ENCODE measurements at regions not wholly inside any gene's neighbourhood (a gene's known extent, or its start where the extent isn't known, plus 50 kb on each side); places are given as distances from the start of the nearest gene placed in this dataset.
"Not testable (repeated sequence)": the region's sequence is repeated elsewhere in the genome, so short reads cannot be mapped to it uniquely, and the experiment has no call there.

- ChIA-PET POLR2A (no interaction called here), RAD21 (ENCODE audit: low non-redundant PET in 1 of 2, low total read pairs in 2 of 2, uncharacterized antibody in 2 of 2, unreplicated experiment in 2 of 2) (no interaction called here), CTCF (no interaction called here)
- no peak for TF ChIP-seq REST (IDR thresholded peaks at IDR 0.05; ENCODE audit: low read depth)
- no peak for TF ChIP-seq ZNF274 (IDR thresholded peaks at IDR 0.05; ENCODE audit: low read depth, low read length)
- TF ChIP-seq POLR2A (IDR thresholded peaks at IDR 0.05; ENCODE audit: borderline replicate concordance, extremely low read depth, insufficient read depth, insufficient read length) = no peak
- TF ChIP-seq ZBTB33 (IDR thresholded peaks at IDR 0.05; ENCODE audit: extremely low read depth, insufficient replicate concordance, low read length) = no peak
- TF ChIP-seq MAX (IDR thresholded peaks at IDR 0.05) = no peak
- TF ChIP-seq YY1 (IDR thresholded peaks at IDR 0.05; ENCODE audit: extremely low read depth, insufficient replicate concordance, low read depth, low read length) = no peak
- no peaks in the 10 kb centered on the region for H3K4me1 ChIP-seq (ENCODE audit: control insufficient read depth in 1 of 2, insufficient read depth in 2 of 2, low read length in 2 of 2)
- H3K4me3 ChIP-seq (replicated peaks in 1 of 2; ENCODE audit: low read depth in 1 of 2, low read length in 2 of 2) = no peak overlapping the region
- H3K27ac ChIP-seq (ENCODE audit: low read depth, low read length) = no peak overlapping the region
- no peaks in the 10 kb centered on the region for H3K36me3 ChIP-seq (ENCODE audit: control insufficient read depth in 1 of 2, insufficient read depth in 2 of 2, low read length in 2 of 2)
- no peak overlapping the region for H3K9ac ChIP-seq (ENCODE audit: low read length)
- ATAC-seq (no peak), DNase-seq (ENCODE audit: low read depth, low spot score) (no peak)
- H3K9me2 ChIP-seq (ENCODE audit: insufficient read depth) = no peaks in the 10 kb centered on the region
- H3K9me3 ChIP-seq (ENCODE audit: control insufficient read depth in 1 of 2, insufficient read depth in 1 of 2, low read depth in 1 of 2, low read length in 2 of 2) = 0 out of 4 replicates have a peak, but pooled peaks cover 0 to 3% of the 10 kb centered on the region in 2 experiments
- intact Hi-C loops (cut with micrococcal nuclease) = no loop called here
- H3K79me2 ChIP-seq (ENCODE audit: insufficient read depth, low read length) = no peaks in the 10 kb centered on the region
- no TSS peak for BruUV-seq (replicated peaks)
- H3K27me3 ChIP-seq (ENCODE audit: insufficient read depth, low read length) = no peaks in the 10 kb centered on the region
- H3K4me2 ChIP-seq (ENCODE audit: low read length) = no peak overlapping the region
- H4K20me1 ChIP-seq (ENCODE audit: insufficient read depth) = no peaks in the 10 kb centered on the region
- no peak overlapping the region for H2AFZ ChIP-seq (ENCODE audit: low read depth, low read length, poor library complexity, severe bottlenecking)
Observed at GRCh38 chr15:24318981-24319380, 356.6 kb upstream of the NPAP1 start.

GRCh38 chr15:24324096-24324495, 351.5 kb upstream of the NPAP1 start:
- H3K4me3 ChIP-seq (replicated peaks in 1 of 2; ENCODE audit: low read depth in 1 of 2, low read length in 2 of 2); POLR2A ChIA-PET; RAD21 ChIA-PET (ENCODE audit: low non-redundant PET in 1 of 2, low total read pairs in 2 of 2, uncharacterized antibody in 2 of 2, unreplicated experiment in 2 of 2); H3K36me3 ChIP-seq (ENCODE audit: control insufficient read depth in 1 of 2, insufficient read depth in 2 of 2, low read length in 2 of 2); H3K9me2 ChIP-seq (ENCODE audit: insufficient read depth); H3K27ac ChIP-seq (ENCODE audit: low read depth, low read length); BruUV-seq (replicated peaks); ATAC-seq; H2AFZ ChIP-seq (ENCODE audit: low read depth, low read length, poor library complexity, severe bottlenecking); H3K27me3 ChIP-seq (ENCODE audit: insufficient read depth, low read length); intact Hi-C loops (cut with micrococcal nuclease); DNase-seq (ENCODE audit: low read depth, low spot score); H3K9ac ChIP-seq (ENCODE audit: low read length); H3K4me1 ChIP-seq (ENCODE audit: control insufficient read depth in 1 of 2, insufficient read depth in 2 of 2, low read length in 2 of 2); H3K79me2 ChIP-seq (ENCODE audit: insufficient read depth, low read length); H4K20me1 ChIP-seq (ENCODE audit: insufficient read depth); CTCF ChIA-PET; H3K9me3 ChIP-seq (ENCODE audit: control insufficient read depth in 1 of 2, insufficient read depth in 1 of 2, low read depth in 1 of 2, low read length in 2 of 2); H3K4me2 ChIP-seq (ENCODE audit: low read length): not testable (repeated sequence)

GRCh38 chr15:24326513-24326912, 349.1 kb upstream of the NPAP1 start:
- POLR2A ChIA-PET; H3K27me3 ChIP-seq (ENCODE audit: insufficient read depth, low read length); H2AFZ ChIP-seq (ENCODE audit: low read depth, low read length, poor library complexity, severe bottlenecking); RAD21 ChIA-PET (ENCODE audit: low non-redundant PET in 1 of 2, low total read pairs in 2 of 2, uncharacterized antibody in 2 of 2, unreplicated experiment in 2 of 2); H3K36me3 ChIP-seq (ENCODE audit: control insufficient read depth in 1 of 2, insufficient read depth in 2 of 2, low read length in 2 of 2); H3K4me2 ChIP-seq (ENCODE audit: low read length); H4K20me1 ChIP-seq (ENCODE audit: insufficient read depth); H3K9ac ChIP-seq (ENCODE audit: low read length); CTCF ChIA-PET; BruUV-seq (replicated peaks); ATAC-seq; intact Hi-C loops (cut with micrococcal nuclease); H3K9me3 ChIP-seq (ENCODE audit: control insufficient read depth in 1 of 2, insufficient read depth in 1 of 2, low read depth in 1 of 2, low read length in 2 of 2); H3K9me2 ChIP-seq (ENCODE audit: insufficient read depth); H3K4me1 ChIP-seq (ENCODE audit: control insufficient read depth in 1 of 2, insufficient read depth in 2 of 2, low read length in 2 of 2); DNase-seq (ENCODE audit: low read depth, low spot score); H3K4me3 ChIP-seq (replicated peaks in 1 of 2; ENCODE audit: low read depth in 1 of 2, low read length in 2 of 2); H3K27ac ChIP-seq (ENCODE audit: low read depth, low read length); H3K79me2 ChIP-seq (ENCODE audit: insufficient read depth, low read length): not testable (repeated sequence)

Data from HCT116 (cell line).